CD4-positive, CD25-positive, alpha-beta regulatory T cell (primary cell): ENCODE measurements at regions not wholly inside any gene's neighbourhood (a gene's known extent, or its start where the extent isn't known, plus 50 kb on each side); places are given as distances from the start of the nearest gene placed in this dataset.

Experiments
- ATAC-seq, 2 donors: fragments of 150-1000 bp; cut with Tn5 transposase; one replicate each; pipeline ENCODE4 v1.10.0; 2021; ENCODE audit warnings: low read depth in 2 of 2, moderate number of reproducible peaks in 2 of 2, moderate library complexity in 1 of 2
- DNase-seq, 3 donors: peaks; one replicate each; pipeline versions ENCODE4 v3.0.0 to v3.0.0-alpha.2; 2012 to 2022; ENCODE audit warnings: mixed read lengths in 1 of 3
- H3K27ac ChIP-seq: one replicate; pipeline ENCODE4 v1.7.0; 2013; ENCODE audit warnings: mild to moderate bottlenecking, low read length; ENCODE audit not compliant: insufficient read depth, poor library complexity, severe bottlenecking
- H3K27me3 ChIP-seq: one replicate; pipeline ENCODE4 v1.7.0; 2013; ENCODE audit warnings: low read length; ENCODE audit not compliant: control insufficient read depth, insufficient read depth
- H3K36me3 ChIP-seq: one replicate; pipeline ENCODE4 v1.7.0; 2013; ENCODE audit warnings: mild to moderate bottlenecking, low read length, moderate library complexity; ENCODE audit not compliant: control insufficient read depth, insufficient read depth
- H3K4me1 ChIP-seq: 2 replicates; pipeline ENCODE4 v1.7.0; 2013; ENCODE audit warnings: mild to moderate bottlenecking, low read length; ENCODE audit not compliant: insufficient read depth, control insufficient read depth, poor library complexity, severe bottlenecking
- H3K4me3 ChIP-seq: one replicate; pipeline ENCODE4 v1.7.0; 2013; ENCODE audit warnings: low read depth, mild to moderate bottlenecking, low read length, moderate library complexity
- H3K9me3 ChIP-seq, 2 experiments: 1 replicate in 1 of 2; 2 replicates in 1 of 2; pipeline ENCODE4 v1.7.0; 2013; ENCODE audit warnings: low read length in 2 of 2, mild to moderate bottlenecking in 1 of 2, moderate library complexity in 1 of 2; ENCODE audit not compliant: control insufficient read depth in 2 of 2
- H3K27ac Mint-ChIP-seq, 3 donors: one replicate each; pipeline ENCODE4 v1.8.0; 2020 to 2022; ENCODE audit warnings: mild to moderate bottlenecking in 3 of 3, mixed read lengths in 3 of 3, moderate library complexity in 2 of 3
- H3K27me3 Mint-ChIP-seq: one replicate; pipeline ENCODE4 v1.8.0; 2022; ENCODE audit warnings: mild to moderate bottlenecking, mixed read lengths
- H3K36me3 Mint-ChIP-seq: one replicate; pipeline ENCODE4 v1.8.0; 2020; ENCODE audit warnings: mixed read lengths
- H3K4me1 Mint-ChIP-seq, 4 donors: one replicate each; pipeline ENCODE4 v1.8.0; 2020 to 2022; ENCODE audit warnings: mixed read lengths in 4 of 4, mild to moderate bottlenecking in 1 of 4
- H3K4me3 Mint-ChIP-seq, 4 donors: one replicate each; pipeline ENCODE4 v1.8.0; 2020 to 2022; ENCODE audit warnings: mild to moderate bottlenecking in 4 of 4, mixed read lengths in 4 of 4, moderate library complexity in 3 of 4
- H3K9me3 Mint-ChIP-seq, 7 donors: one replicate each; pipeline ENCODE4 v1.8.0; 2020 to 2022; ENCODE audit warnings: mixed read lengths in 7 of 7, mild to moderate bottlenecking in 3 of 7, moderate library complexity in 2 of 7

DNA sequence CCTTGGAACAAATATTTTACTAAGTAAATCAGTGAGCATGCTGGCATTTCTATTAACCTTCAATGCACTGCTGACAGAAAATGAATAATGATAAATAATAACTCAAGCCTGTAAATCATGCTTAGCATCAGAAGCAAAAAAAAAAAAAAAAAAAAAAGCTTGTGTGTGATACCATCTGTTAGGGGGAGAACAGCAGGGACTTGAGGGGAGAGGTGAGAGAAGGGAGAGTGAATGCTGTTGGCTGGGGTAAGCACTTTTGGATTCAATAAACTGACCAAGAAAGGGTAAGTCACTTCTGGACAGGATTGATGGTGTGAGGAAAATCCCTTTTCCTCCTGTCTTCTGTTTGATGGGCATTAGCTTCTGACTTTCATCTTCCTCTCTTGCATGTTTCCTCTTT, 996.4 kb downstream of the KCNMA1 start:
- Mint-ChIP-seq H3K9me3 (peaks cover 0 to 7% (median 0%) of the 10 kb centered on the region in 7 donors), H3K36me3 (no peaks in the 10 kb centered on the region)

DNA sequence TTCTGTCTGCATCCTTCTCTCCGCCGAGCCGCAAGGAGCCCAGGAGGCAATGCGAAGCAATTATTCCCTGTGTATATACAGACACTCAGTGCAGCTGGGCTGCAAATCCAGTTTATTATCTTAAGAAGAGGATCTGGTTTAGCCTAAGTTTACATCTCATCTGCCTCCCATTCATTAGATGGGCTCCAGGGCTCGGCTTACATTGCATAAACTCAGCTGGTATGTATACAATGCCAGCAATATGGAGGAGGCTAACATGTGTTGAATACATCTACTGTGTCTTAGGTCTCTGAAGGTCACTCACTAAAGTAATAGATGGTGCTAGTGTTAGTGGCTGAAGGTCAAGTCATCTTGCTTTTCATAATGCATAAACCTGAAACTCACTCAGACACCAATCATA, 996.8 kb downstream of the KCNMA1 start:
- peaks cover 0 to 7% (median 0%) of the 10 kb centered on the region in 7 donors for H3K9me3 Mint-ChIP-seq
- no peaks in the 10 kb centered on the region for H3K27me3 Mint-ChIP-seq
- H3K36me3 ChIP-seq: no peaks in the 10 kb centered on the region
- ATAC-seq (no peak), DNase-seq (no peak)
- no peaks in the 10 kb centered on the region for H3K36me3 Mint-ChIP-seq
- H3K4me1 ChIP-seq: no peaks in the 10 kb centered on the region
- H3K4me3 ChIP-seq: no peak overlapping the region
- H3K9me3 ChIP-seq: no peaks in the 10 kb centered on the region
- H3K4me3 Mint-ChIP-seq: no peak overlapping the region
- H3K27ac ChIP-seq: no peak overlapping the region
- H3K27me3 ChIP-seq: no peaks in the 10 kb centered on the region
- H3K27ac Mint-ChIP-seq: no peak overlapping the region
- H3K4me1 Mint-ChIP-seq: no peaks in the 10 kb centered on the region

More for the DNA sequence above, 996.4 kb downstream of the KCNMA1 start:
- ATAC-seq: no peak
- Histone ChIP-seq H3K27me3 (no peaks in the 10 kb centered on the region), H3K4me1 (no peaks in the 10 kb centered on the region), H3K4me3 (no peak overlapping the region), H3K27ac (no peak overlapping the region), H3K36me3 (no peaks in the 10 kb centered on the region), H3K9me3 (no peaks in the 10 kb centered on the region)
- no peak for DNase-seq
- no peaks in the 10 kb centered on the region for H3K27me3 Mint-ChIP-seq
- no peaks in the 10 kb centered on the region for H3K4me1 Mint-ChIP-seq
- H3K4me3 Mint-ChIP-seq: no peak overlapping the region
- no peak overlapping the region for H3K27ac Mint-ChIP-seq

DNA sequence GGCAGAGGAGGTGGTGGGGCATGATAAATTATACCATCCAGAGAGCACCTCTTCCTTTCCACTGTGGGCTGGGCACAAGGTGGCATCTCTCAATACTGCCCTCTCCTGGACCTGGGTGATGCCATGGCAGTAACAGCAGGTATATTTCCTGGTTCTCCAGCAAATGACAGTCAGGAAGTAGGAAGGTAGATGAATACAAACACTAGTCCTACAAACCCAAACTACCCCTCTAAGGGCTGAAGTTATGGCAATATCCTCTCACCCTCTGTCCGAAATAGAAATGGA, 1004.9 kb downstream of the KCNMA1 start:
- Mint-ChIP-seq H3K9me3 (peaks cover 0 to 7% (median 0%) of the 10 kb centered on the region in 7 donors), H3K4me3 (no peak overlapping the region), H3K4me1 (no peaks in the 10 kb centered on the region), H3K27me3 (no peaks in the 10 kb centered on the region), H3K36me3 (no peaks in the 10 kb centered on the region), H3K27ac (peak overlapping the region in 1 of 3 donors; percentile 46)
- H3K9me3 ChIP-seq: no peaks in the 10 kb centered on the region
- ATAC-seq (no peak), DNase-seq (no peak)
- no peak overlapping the region for H3K4me3 ChIP-seq
- H3K27ac ChIP-seq: no peak overlapping the region
- no peaks in the 10 kb centered on the region for H3K4me1 ChIP-seq
- H3K27me3 ChIP-seq: no peaks in the 10 kb centered on the region
- H3K36me3 ChIP-seq: no peaks in the 10 kb centered on the region

DNA sequence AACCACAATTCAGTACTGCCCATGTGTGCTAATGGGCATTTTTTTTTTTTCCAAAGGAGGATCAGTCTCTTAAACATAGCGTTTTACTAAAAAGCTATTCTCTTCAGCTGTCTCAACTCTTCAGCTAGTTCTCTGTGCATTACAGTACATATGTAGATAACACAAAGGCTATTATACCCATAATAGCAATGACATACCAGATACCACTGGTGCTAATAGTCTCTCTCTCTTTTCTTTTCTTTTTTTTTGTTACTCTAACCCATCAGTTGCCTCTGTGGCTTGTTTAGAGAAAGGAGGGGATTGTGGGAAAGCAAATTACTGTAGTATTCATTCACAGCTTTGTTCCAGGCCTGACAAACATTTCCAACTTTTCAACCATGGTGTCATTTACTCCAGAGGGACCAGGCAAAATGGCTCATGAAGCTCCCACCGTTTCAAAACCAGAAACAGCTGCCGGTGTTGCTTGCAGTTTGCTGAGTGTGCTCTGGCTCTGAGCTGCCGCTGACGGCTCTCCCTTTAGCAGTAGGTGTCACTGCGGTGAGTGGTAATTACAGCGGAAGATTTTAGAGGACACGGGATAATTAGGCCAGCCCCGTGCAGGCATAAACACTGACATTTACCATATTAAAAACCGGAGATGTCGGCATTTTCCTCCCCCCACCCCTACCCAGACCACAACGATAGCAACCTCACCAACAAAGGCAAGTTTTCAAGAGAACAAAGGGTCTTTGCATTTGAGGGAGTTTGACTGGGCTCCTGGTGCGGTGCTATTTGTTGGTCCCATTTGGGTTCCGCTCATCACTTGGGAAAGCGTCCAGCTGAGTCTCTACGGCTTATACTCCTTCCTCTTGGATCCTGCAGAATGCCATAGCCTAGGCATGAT, 1005.5 kb downstream of the KCNMA1 start:
- Mint-ChIP-seq H3K27ac (peak overlapping the region in 1 of 3 donors; percentile 46), H3K4me3 (peak overlapping the region in 1 of 4 donors; percentile 32), H3K9me3 (peaks cover 0 to 5% (median 0%) of the 10 kb centered on the region in 7 donors), H3K36me3 (no peaks in the 10 kb centered on the region), H3K4me1 (no peaks in the 10 kb centered on the region), H3K27me3 (no peaks in the 10 kb centered on the region)
- Histone ChIP-seq H3K9me3 (no peaks in the 10 kb centered on the region), H3K27ac (no peak overlapping the region), H3K27me3 (no peaks in the 10 kb centered on the region), H3K4me1 (no peaks in the 10 kb centered on the region), H3K36me3 (no peaks in the 10 kb centered on the region), H3K4me3 (no peak overlapping the region)
- no peak for DNase-seq
- no peak for ATAC-seq

DNA sequence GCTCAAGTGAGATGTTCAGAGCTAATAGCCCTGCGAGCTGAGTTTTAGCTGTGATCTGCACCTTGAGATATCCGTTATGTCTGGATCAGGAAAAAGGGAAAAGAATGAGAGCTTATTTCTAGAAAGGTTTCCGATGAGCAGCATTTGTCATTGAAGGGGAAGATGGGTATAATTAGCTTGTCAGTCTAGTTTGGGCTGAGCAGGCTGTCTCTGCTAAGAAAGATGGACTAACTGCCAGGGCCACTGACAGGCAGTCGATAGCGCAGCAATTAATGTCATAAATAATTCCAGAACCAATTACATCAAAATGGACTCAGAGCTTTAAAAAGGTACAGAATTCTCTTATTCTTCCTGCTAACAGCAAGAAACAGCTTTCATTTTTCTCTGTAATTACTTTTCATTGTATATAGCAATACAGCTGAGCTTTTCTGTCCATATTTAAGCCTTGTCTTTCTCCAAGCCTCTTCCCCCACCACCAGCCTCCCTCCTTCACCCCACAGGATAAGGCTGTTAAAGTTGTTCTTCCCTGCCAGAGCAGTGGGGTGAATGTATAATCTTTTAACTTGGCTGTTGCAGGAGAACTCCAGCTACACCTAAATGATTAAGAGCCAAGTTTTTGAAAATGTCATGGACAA, 1006.5 kb downstream of the KCNMA1 start:
- Mint-ChIP-seq H3K36me3 (no peaks in the 10 kb centered on the region), H3K27ac (no peak overlapping the region), H3K4me1 (no peaks in the 10 kb centered on the region), H3K9me3 (peaks cover 0 to 5% (median 2%) of the 10 kb centered on the region in 7 donors), H3K27me3 (no peaks in the 10 kb centered on the region), H3K4me3 (no peak overlapping the region)
- ATAC-seq: no peak
- H3K27me3 ChIP-seq: no peaks in the 10 kb centered on the region
- no peak overlapping the region for H3K4me3 ChIP-seq
- H3K36me3 ChIP-seq: no peaks in the 10 kb centered on the region
- H3K9me3 ChIP-seq: no peaks in the 10 kb centered on the region
- H3K4me1 ChIP-seq: no peaks in the 10 kb centered on the region
- H3K27ac ChIP-seq: no peak overlapping the region
- no peak for DNase-seq

DNA sequence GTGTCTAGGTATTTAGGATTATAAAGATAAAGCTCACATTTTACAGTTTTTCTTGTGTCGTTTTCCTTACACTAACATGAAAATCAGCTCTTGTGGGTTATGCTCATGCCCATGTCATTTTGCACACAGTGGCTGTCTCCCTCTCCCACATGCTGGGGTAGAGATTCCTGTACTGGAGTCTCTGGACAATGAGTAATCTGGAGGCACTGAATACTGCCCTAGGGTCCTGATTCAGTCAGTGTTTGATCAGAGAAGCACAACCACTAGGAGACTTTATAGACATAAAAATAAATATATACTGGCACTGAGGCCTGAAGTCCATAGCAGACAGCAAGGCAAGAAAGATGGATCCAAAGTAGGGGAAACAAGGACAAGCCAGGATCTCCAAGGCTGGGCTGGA, 1008.8 kb downstream of the KCNMA1 start:
- H3K4me1 ChIP-seq: no peaks in the 10 kb centered on the region
- peaks cover 0 to 5% (median 2%) of the 10 kb centered on the region in 7 donors for H3K9me3 Mint-ChIP-seq
- no peaks in the 10 kb centered on the region for H3K36me3 ChIP-seq
- no peak for DNase-seq
- H3K36me3 Mint-ChIP-seq: no peaks in the 10 kb centered on the region
- H3K27me3 ChIP-seq: no peaks in the 10 kb centered on the region
- no peaks in the 10 kb centered on the region for H3K27me3 Mint-ChIP-seq
- no peak overlapping the region for H3K4me3 ChIP-seq
- no peaks in the 10 kb centered on the region for H3K4me1 Mint-ChIP-seq
- H3K27ac ChIP-seq: no peak overlapping the region
- ATAC-seq: no peak
- H3K9me3 ChIP-seq: no peaks in the 10 kb centered on the region
- H3K4me3 Mint-ChIP-seq: no peak overlapping the region
- no peak overlapping the region for H3K27ac Mint-ChIP-seq

DNA sequence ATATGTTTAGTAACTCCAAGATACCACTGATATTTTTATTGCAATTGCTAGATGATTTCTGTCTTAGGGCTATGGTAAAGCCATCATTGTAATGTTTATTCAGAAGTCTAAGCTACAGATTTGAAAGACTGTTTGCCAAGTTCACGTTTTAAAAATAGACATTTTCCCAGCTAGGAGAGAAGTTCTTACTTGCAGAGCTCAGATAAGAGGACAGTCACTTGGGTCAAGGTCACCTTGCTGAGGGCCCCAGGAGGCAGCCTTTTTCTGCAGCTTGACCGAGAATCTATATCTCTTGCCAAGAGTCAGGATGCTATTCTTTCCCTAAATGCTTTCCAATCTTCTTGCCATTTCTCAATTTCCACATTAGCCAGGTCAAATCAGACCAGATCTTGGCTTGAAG, 1011.2 kb downstream of the KCNMA1 start:
- no peaks in the 10 kb centered on the region for H3K36me3 Mint-ChIP-seq
- no peaks in the 10 kb centered on the region for H3K4me1 Mint-ChIP-seq
- no peaks in the 10 kb centered on the region for H3K27me3 ChIP-seq
- H3K27ac ChIP-seq: no peak overlapping the region
- H3K27ac Mint-ChIP-seq: no peak overlapping the region
- no peaks in the 10 kb centered on the region for H3K27me3 Mint-ChIP-seq
- H3K4me3 Mint-ChIP-seq: no peak overlapping the region
- ATAC-seq: no peak
- H3K9me3 ChIP-seq: no peaks in the 10 kb centered on the region
- H3K4me1 ChIP-seq: no peaks in the 10 kb centered on the region
- H3K9me3 Mint-ChIP-seq: peaks cover 0 to 5% (median 2%) of the 10 kb centered on the region in 7 donors
- no peak overlapping the region for H3K4me3 ChIP-seq
- H3K36me3 ChIP-seq: no peaks in the 10 kb centered on the region
- no peak for DNase-seq

DNA sequence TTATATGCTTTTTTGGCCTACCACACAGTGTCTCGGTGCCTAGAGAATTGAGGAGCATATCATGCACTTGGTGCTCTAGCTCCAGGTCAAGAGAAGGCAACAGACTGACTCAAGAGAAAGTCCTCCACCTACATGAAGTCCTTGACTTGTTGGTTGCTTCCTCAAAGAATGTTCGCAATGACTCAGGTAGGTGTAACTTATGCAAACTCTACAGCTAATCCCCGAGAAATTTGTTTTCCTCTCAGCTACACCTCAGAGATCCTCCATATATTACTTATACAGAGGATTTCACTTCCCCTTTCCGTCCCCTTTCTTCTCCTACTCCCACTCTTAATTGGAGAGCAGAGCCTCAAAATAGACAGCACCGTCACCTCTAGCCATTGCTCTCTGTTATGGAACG, 1013.1 kb downstream of the KCNMA1 start:
- Histone ChIP-seq H3K4me3 (no peak overlapping the region), H3K9me3 (no peaks in the 10 kb centered on the region), H3K4me1 (no peaks in the 10 kb centered on the region), H3K27ac (no peak overlapping the region), H3K36me3 (no peaks in the 10 kb centered on the region), H3K27me3 (no peaks in the 10 kb centered on the region)
- no peaks in the 10 kb centered on the region for H3K4me1 Mint-ChIP-seq
- H3K27me3 Mint-ChIP-seq: no peaks in the 10 kb centered on the region
- ATAC-seq (no peak), DNase-seq (no peak)
- H3K4me3 Mint-ChIP-seq: no peak overlapping the region
- H3K27ac Mint-ChIP-seq: no peak overlapping the region
- no peaks in the 10 kb centered on the region for H3K36me3 Mint-ChIP-seq
- H3K9me3 Mint-ChIP-seq: peaks cover 1 to 12% (median 6%) of the 10 kb centered on the region in 7 donors
